Activated CD8-positive, alpha-beta memory T cell treated with anti-CD3 and anti-CD28 coated beads for 48 hours (primary cell): ENCODE measurements at regions not wholly inside any gene's neighbourhood (a gene's known extent, or its start where the extent isn't known, plus 50 kb on each side); places are given as distances from the start of the nearest gene placed in this dataset.

ENCODE experiments used
- DNase-seq, 3 experiments: peaks; one replicate each; pipeline ENCODE4 v3.0.0-alpha.2; 2020; ENCODE audit warnings: low read depth in 2 of 3, low spot score in 2 of 3

DNA sequence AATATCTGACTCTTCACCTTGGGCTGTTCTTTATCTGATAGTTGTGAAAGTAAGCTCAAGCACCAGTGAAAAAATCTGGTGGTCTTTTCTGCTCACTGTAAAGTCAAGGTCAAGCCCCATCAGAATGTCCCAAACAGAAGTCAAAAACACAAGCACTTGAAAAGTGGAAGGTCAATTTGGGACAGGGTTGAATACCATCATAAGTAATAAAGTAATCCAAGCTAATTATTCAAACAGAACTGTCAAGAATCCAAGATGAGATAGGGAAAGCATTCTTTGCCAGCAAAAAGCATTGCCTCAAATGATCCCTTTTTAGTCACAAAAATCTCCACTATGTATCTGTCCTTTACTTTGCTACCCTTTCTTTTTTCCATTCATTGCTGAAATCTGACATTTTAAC lies 430.1 kb upstream of the NPVF start:
- DNase-seq, result no peak

DNA sequence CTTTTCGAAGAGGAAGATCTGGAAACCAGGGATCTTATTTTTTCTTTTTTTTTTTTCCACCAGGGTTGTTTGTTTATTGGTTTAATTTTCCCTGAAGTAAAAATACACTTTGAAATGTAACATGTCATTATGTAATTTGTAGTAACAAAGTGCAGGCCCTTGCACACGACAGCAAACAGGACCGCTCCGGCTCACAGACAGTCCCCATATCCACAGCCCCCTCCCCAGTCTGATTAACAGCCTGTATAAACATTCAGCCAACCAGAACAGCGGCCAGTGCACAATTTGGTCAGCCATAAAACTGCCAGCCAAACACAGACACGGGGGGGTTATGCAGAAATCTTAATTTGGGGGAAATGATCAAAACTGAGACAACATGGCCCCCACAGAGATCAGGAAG lies 431.6 kb upstream of the NPVF start:
- no peak for DNase-seq

DNA sequence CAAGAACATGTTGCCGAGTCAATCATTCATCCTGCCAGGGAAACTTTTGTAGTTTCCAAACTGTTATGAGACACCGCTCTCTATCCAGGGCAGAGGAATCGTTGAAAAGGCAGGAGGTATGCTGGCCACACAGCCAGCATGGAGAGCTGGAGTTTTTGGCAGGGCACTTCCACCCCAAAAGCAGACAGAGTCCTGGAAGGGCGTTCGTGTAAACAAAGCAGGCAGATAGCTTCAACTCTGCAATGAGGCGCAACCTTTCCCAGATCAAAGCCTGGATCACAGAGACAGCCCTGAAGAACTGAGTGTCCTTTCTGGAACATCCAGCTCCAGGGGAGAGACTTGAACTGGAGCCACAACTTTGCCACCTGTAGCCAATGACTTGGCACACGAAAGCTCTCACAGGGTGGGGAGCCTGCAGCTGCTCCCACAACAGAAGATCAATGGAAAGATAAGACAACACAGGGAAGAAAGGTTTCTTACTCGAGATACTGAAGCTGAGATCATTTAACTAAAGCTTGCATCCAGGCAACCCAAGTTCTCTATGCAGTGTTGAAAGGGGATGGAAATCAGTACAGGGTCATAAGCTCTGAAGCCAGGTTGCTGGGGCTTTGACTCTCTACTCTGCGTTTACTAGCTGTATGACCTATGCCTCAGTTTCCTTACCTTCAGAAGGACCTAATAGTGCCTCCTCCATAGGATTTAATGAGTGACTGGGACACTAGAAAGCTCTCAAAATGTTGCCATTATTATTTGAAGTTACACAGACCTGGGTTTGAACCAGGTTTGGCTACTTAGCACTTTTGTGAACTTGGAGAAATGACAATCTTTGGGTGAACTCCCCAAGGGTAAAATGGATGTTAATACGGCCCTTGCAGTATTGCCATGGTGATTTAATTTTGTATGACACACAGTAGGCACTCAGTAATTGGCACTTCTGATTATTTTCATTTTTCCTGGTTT lies 434.8 kb upstream of the NPVF start:
- DNase-seq, result no peak

DNA sequence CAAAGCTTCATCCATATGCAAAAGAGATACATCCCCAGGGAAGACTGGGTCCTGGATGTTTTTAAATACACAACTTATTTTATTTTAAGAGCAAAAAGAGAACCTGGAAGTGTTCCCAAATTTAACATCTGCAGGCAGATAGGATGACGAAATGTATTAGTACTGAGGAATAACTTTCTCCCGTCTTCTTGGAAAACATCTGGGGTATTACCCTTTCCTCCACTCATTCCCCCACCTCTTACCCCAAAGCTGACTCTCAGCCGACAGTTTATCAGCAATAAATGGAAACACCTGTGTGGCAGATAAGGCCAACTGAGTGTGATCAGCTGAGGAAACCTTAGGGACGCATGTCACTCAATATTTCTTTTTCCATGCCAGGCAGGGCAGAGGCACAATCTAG lies 435.6 kb upstream of the NPVF start:
- no peak for DNase-seq

DNA sequence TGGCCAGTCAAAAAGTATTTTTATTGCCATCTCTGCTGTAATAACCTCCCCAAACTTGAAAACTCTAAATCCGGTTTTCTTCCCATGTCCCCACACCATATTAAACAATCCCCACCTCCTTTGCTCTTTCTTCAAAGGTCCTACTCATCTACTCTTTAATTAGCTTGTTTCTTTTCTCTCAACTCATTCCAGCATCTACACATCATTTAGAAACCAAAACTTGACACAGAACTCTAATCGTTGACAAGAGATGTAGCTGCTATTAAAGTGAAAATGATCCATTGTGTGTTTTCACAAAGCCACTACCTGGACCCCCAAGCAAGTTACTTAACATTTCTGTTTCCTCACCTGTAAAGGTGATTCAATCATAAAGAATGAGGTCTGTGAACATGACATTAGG lies 436.3 kb upstream of the NPVF start:
- no peak for DNase-seq

DNA sequence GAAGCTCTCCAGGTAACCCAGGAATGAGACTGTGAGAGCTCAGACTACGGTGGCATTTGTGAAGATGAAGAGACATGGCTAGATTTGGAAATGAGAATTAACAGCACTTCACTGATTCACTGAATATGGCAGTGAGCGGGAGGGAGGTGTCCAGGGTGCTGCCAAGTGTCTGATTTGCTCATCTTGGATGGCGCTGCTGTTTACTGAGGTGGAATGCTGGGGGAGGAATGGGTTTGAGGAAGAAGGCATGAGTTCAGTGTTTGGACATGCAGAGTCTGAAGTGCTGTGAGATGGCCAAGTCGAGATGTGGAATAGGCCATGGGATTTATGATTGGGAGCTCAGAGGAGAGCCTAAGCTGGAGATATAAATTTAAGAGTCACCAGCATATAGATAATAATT lies 437.1 kb upstream of the NPVF start:
- no peak for DNase-seq

DNA sequence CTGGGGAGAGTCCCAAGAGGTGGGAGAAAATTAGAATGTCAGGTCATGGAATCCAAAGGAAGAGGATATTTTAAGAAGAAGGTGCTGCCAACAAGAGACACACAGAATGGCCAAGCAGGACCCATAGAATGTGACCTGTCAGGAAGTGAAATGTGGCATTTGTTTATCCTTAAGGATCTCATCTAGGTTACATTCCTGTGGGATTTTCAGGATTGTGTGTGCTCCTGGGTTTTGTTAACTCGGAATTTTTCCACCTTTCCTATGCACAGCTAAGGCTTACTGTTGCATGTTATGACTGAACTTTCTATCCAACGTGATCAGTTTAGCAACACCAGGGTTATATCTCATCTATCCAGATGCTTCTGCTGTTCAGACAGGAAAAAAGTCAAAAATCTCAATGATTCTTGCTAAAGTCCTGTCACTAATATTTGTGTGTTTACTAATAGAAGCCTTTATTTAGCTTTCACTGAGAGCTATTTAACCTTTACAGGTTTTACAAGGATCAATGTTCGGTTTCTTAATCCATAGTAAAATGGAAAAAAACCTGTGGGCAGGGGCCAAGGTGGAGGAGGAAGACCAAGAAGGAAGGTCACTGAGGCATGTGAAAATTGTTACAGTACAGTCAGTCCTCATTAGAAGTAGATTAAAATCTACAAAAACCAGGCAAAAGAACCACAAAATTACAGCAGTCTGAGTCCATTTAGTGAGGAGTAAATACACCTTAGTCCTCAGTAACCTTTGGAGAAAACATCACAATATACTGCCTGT lies 437.8 kb upstream of the NPVF start:
- DNase-seq, result no peak

DNA sequence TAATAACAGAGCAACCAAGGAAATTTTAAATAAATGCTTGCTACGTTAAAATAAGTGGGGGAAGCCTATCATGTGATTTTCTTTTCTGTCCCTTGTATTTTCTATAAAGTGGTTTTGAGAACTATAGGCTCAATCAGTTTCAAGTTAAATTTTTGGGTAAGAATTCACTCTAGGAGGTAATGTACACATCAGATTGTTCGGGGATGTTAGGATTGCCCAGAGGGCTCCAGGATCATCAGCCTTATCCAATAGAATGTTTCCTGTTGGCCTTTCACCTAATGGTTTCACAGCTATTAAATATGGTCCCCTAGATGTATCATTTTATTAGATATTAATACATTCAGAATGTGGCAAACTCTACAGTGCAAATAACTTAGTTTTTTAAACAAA lies 438.4 kb upstream of the NPVF start:
- DNase-seq, result no peak

DNA sequence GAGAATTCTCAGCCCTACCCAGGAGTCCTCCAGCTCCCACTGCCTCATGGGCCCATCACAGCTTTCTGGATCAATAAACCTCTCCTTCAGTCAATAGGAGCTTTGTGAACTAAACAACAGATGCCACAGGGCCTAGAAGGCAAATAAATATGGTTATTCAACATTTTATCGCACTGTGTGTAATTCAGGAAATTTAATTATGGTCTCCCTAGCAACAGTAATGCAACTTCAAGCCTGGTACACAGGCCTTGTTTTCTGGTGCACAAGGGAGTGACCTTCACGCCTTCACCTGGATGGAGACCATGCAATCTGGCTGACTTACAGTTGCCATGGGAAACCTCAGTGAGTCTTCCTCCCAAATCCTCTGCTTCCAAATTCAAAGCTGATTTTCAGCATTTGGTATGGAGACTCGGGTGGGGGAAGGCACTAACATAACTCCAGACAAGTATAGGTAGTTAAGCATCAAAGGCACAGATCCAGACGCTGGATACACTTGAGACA lies 441.0 kb upstream of the NPVF start:
- no peak for DNase-seq

DNA sequence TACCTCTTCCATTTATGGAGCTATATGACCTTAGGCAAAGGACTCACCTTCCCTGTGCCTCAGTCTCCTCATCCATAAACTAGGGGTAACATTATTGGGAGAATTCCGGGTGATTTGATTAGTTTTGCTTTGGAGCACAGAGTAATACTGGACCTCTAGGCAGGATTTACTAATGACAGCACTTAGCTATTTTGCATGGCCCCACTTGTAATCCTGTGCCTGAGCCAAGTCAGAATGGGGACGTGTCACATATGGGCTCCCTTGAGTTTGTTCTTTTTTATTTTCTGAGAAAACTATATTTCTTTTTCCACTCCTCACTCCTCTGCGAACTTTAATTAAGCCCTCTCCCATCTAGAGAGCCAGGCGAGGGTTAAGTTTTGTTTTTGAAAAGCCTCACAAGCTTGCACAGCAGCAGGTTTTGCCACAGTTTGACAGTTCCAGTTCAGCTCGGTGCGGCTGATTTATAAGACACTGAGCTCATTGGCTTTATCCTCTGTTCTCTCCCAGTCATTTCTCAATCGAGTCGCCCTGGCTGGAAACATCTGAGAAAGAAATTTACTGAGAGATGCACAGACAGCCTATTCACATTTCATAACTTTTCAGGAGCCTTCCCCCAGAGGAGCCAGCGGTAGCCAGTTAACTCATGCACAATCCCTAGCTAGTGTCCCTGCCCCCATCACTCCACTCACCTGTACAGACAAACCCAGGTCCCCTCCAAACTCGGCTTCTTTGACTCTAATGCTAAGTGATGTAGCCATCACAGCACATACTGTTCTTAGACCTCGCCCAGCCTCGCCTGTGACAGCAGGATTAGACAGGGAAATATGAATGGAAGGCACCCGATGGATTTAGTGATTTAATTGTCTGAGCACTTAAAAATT lies 441.9 kb upstream of the NPVF start:
- no peak for DNase-seq

DNA sequence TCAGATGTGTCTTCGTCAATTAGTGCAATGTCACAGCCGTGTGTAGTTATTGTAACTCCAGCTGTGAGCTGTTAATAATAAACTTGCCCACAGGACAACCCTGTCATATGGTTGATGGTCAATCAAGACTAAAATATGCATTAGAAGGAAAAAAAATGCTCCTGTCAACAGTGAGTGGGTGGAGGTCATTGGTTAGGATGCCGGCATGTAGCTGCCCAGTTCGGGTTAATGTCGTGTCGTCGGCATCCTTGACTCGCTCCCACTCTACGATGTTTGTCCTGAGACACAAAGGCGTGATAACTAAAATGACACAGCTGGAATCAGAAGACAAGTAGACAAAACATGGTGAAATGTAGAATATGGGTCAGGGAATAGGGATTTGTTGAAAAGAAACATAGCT lies 442.8 kb upstream of the NPVF start:
- DNase-seq, result no peak

DNA sequence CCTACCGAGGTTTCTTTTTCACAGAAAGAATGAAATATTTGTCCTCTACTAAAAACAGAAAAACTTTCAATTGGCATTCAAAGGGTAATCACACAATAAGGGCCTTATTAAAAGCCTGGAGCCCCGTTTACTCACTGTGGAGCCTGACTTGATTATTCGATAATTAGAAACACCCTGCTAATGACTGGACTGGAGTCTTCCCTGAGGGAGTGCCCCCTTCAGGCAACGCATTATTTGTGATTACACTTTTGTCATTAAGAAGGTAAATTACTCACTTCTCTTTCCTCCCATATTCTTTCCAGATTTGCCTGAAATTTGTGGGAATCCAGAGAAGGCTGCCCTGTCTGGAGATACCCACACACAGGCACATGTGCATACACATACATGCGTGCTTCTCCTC lies 444.2 kb upstream of the NPVF start:
- no peak for DNase-seq

DNA sequence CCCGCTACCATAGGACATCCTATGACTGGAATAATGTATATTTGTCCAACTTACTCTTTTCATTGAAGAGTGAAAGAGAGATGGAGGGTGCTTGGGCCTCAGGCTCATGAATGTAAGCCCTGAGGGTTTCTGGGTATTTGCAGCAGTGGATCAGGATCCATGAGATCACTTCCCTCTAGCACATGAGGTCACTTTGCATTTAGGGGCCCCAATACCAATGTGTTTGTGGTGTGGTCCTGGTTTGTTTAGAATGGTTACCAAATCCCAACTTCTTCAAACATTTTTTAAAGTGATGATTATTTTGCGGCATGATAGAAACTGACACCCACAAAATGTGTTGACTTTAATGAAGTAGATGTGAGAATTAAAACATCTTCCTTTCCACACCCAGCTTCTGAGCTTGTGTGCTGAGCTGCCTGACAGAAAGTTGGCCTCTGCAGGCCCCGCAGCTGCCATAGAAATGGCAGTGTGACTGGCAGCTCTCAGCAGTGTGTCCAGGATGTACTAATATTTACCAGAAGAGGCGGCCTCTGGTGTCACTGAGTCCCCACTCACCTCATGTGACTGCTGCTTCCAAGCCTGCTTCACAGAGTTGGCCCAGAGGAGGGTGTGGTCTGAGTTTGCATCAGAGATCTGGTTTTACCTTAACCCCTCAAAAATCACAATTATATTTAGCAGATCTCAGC lies 447.6 kb upstream of the NPVF start:
- DNase-seq, result no peak

DNA sequence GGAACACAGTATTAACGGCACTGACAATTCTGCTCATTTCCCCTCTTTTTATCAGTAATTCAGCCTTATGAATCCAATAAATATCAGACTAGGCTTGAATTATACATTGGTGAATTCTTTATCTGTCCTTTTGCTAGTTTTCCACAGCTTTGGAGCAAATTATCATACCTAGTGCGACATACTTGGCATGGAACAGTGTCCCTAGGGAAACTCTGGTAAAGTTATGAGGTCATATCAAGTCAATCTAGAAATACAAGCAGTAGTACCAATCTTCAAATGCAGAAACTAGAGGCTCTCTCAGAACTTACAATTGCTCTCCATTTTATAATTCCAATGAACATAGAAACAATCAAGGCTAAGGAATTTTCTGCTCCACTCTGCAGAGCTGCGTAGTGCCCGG lies 449.3 kb upstream of the NPVF start:
- DNase-seq, result no peak

DNA sequence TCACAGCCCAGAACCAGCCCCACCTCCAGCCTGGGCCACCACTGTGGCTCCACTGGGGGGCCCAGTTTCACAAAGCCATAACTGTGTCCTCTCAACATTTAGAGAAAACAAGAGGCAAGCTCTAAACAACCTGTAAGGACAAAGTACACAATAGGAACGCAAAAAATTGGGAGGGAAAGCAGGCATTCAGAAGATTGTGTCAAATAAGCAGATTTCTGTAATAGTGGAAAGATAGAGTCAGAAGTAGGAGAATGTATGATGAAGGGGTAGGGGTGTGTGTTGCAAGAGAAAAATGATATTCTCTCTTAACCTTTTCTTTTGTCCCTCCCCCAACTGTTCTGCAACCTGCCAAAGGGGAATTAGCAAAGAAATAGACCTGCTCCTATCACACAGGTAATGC lies 449.9 kb upstream of the NPVF start:
- DNase-seq, result no peak

DNA sequence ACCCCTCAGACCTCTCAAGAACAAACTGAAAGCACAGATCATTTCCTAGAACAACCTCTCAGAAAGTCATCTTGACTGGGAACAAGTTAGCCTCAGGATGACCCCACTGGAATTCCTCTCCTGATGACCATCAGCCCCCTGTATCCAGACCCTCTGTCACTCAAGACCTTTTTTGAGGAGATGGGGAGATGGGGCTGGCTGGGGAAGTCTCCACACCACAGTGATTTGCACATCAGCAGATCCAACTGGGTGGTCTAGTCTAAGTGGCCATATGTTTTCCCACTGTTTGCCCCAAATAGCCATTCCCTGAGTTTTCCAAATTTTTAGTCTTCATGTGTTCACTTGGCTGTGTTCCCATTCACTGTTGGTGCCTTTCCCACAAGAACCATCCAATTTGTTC lies 452.4 kb upstream of the NPVF start:
- no peak for DNase-seq

DNA sequence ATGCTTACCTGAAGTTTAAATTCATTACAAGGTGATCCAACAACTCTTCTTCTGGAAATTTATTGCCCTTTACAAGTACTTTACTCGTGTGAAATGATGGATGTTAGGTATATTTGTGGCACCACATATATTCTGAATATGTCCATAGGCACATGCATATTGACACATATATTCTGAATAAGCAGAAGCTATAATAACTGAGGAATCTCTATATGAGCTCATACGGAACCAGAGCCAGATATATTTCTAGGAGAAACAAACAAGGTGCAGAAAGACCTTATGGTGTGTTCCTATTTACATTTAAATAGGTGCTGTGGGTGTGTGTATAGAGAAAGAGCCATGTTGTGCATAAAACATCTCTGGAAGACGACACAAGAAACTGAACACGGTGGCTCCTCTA lies 456.1 kb upstream of the NPVF start:
- no peak for DNase-seq

DNA sequence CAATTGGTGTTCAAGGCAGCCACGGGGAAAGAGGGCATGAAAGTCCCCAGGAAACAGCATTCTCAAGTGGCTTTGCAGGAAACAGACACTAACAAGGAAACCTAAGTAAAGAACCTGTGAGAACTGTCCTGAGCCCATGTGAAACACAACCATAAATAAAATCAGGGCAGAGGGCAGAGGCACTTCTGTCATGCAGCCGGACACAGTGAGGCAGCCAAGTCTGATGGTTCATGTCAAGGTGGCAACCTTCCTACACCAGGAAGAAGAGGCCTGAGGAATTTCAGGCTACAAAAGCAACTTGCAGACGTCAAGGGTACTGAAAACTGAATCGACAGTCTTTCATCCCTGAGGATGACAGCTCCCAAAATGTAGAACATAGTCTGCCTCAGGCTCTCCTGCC lies 458.2 kb upstream of the NPVF start:
- DNase-seq, result no peak

DNA sequence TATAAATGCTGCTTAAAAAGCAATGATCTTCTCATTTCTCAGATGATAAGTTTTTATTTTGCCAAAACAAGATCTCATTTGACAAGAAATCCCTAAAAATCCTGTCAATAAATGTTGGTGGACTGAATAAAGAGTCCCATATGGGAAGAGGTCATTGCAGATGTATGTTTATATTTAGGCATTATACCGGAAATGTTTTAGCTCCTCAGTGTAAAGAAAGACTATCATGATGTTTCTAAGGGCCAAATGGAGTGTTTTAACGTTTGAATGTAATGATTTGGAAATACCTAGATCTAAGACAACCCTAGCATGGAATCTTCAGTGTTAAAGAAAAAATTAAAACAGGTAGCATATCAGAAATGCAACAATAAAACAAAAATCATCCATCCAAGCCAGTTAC lies 457.8 kb upstream of the NFE2L3 start:
- no peak for DNase-seq

DNA sequence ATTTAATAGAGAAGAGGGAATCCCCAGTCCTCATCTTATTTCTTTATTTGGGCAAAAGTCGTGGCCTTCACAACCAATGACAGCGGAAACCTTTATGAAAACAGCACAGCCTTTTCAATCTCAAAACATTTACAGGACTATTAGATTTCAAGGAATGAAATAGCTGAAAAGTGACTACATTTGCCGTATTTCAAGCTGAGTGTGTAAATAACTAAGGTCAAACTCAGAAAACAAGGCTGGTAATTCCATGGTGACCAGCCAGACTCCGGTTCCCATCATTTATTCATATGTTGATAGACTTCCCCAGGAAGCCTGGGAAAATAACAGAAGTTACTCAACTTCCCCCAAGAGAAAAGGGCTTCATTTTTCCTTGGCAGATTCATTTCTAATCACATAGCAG lies 457.3 kb upstream of the NFE2L3 start:
- no peak for DNase-seq

DNA sequence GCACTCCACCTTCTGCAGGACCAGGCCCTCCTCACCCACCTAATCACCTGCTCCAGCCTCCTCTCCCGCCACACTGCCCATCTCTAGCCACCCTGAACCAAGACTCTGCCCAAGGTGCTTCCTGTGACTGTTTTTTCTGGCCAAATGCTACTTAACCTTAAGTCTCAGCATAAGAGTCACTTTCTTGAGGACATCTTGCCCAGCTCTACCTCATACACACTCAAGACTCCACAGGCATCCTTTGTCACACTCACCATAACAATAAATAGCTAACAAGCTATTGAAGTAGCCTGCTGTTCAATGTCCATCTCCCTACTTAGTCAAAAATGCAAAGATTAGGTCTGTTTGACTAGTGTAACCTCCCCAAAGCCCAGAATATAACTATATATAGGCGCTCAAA lies 455.4 kb upstream of the NFE2L3 start:
- DNase-seq, result no peak
